ENCODE measurements at regions not wholly inside any gene's neighbourhood (a gene's known extent, or its start where the extent isn't known, plus 50 kb on each side); places are given as distances from the start of the nearest gene placed in this dataset.

DNA sequence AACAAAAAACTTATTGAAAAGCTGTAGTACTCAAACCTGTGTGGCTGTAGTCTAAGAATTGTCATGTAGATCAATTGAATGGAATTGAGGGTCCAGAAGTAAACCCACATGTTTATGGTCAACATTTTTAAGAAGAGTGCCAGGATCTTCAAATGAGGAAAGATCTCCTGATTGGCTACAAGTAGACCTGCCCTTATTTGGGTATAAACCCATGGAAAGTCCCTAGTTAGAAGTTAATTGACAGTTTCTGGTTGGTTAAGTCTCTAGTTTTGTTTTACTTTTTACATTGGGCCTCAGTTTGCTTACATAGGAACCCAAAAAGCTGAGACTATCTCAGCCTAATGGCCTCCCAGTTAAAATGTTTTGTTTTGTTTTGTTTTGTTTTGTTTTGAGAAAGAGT, 91.9 kb upstream of the RESF1 start:
- no peak for DNase-seq (ENCODE audit: low read depth)

DNA sequence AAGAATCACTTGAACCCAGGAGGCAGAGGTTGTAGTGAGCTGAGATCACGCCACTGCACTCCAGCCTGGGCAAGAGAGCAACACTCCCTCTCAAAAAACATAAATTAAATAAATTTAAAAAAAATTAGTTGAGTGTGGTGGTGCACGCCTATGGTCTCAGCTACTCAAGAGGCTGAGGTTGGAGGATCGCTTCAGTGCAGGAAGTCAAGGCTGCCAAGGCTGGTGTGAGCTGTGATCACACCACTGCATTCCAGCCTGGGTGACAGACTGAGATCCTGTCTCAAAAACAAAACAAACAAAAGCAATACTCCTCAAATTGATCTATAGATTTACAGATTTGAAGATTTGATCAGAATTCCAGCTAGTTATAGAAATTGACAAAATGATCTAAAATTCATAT, 92.7 kb upstream of the RESF1 start:
- no peak for DNase-seq (ENCODE audit: low read depth)

DNA sequence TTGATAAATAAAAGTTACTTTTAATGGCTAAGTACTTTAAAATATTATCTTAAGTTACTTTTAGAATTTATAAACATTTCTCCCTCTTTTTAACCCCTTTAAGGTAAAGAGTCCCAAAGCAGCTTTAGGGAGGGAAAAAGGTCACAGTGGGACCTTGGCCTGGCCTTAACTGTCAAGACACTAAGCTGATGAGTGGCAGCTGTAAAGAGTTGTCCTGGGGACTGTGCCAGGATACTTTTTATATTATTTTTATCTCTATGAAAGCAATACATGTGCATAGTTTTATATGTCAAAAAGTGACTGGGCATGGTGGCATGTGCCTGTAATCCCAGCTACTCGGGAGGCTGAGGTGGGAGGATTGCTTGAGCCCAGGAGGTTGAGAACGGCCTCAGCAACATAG, 94.2 kb upstream of the RESF1 start:
- no peak for DNase-seq (ENCODE audit: low read depth)

DNA sequence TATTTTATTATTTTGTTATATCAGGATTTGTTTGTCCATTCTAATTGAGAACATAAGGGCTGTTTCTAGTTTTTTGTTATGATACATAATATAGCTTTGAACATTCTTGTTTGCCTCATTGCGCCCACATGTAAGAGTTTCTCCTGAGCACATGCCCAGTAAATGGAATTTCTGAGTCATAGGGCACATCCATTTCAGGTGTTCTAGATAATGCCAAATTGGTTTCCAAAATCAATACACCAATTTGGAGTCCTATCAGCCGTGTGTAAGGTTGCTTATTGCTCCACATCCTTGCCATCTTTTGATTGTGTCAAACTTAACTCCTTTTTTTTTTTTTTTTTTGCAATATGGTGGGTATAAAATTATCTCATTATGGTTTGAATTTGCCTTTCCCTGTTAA, 97.9 kb upstream of the RESF1 start:
- DNase-seq (ENCODE audit: low read depth): no peak

DNA sequence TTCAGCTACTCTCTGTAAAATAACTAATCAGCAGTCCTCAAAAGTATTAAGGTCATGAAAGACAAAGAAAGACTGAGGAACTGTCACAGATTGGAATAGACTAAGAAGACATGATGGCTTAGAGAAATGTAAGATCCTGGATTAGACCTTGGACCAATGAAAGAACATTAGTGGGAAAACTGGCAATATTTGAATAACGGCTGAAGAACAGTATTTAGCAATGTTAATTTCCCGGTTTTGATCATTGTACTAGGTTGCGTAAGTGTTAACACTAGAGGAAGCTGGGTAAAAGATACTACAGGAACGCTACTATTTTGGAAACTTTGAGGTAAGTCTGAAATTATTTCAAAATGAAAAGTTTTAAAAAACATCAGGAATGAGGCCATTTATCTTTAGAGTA, 98.8 kb upstream of the RESF1 start:
- no peak for DNase-seq (ENCODE audit: low read depth)

DNA sequence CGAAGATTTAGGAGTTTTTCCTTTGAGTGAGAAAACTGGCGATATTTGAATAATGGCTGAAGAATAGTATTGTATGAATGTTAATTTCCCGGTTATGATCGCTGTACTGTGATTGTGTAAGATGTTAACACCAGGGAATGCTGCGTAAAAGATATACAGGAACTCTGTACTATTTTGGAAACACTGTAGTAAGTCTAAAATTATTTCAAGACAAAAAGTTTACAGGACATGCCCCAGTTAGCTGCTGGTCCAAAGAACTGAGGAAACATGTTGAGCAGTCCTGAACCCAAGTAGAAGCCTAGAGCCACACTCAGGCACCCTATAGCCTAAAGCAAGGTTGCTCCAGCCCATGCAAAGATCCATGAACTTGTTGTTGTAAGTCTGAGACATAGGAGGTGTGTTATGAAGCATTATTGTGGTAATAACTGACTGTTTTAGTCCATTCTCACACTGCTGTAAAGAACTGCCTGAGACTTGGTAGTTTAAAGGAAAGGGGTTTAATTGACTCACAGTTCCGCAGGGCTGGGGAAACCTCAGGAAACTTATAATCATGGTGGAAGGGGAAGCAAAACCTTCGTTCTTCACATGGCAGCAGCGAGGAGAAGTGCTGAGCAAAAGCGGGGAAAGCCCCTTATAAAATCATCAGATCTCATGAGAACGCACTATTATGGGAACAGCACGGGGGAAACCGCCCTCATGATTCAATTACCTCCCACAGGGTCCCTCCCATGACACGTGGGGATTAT, 99.8 kb upstream of the RESF1 start:
- no peak for DNase-seq (ENCODE audit: low read depth)

DNA sequence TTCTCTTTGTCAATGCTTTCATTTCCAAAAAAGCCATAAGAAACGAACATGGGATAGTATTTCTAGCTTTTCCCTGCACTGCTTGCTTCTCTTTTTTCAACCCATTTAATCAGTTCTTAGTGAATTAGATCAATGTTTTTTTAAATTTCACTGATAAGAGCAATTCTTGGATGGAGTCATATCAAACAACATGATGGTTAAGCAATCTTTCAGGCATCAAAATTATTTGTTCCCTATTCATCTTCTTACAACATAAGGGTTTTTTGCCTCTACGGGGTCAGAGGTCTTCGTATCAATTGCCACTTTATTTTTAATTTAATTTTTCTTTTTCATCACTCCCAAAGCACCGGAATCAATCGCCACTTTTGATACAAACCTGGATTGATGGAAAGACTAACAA, 103.8 kb upstream of the RESF1 start:
- no peak for DNase-seq (ENCODE audit: low read depth)

DNA sequence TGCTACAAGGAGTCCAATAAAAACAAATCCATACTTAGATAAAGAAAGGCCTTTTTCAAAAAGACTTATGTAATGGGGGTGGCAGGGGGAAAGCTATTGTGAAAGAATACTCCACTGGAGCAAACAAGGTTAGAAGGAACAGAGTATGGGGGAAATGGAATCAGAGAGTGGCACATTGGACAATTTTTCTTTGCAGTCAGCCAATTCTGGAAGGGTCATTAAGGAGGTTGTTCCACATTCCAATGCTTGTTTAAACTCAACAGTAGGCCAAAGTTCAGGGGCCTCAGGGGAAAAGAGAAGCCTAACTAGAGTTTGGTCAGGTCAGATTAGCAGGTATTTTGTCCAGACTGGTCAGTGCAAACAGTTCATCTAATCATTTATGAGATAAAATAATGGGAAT, 105.2 kb upstream of the RESF1 start:
- DNase-seq (ENCODE audit: low read depth): no peak

DNA sequence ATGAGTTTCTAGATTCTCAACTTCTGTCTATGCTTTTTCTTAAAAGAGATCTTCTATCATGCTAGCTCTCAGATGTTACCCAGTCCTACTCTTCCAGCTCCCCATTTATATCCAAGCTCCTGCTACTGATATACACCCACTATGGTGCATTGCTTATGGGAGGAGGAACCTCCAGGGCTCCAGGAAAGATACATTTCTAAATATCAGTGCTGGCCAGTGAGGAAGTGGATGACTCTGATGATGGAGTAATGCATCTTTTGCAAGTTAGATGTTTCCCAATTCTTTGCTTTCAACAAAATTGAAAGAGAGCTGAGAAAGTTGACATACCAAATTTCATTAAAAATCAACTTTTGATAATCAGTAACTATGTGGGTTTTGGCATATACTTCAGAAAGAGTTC, 105.7 kb upstream of the RESF1 start:
- DNase-seq (ENCODE audit: low read depth): no peak

DNA sequence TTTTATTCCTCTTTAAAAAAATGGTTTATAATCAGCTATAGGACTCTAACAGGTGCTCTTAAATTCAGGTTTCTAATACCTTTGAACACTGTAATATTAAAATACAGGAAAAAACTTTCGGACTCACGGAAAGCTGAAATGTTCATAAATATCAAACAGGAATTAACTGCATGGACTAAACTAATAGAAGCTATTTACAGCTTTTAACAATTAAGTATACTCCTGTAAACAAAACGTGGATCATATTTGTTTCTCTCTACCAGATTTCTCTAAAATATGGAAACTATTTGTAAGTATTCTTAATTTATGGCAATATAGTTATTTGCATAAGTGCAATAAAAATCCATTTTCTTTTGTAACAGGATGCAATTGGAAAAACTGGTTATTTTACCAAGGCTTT, 108.9 kb upstream of the RESF1 start:
- no peak for DNase-seq (ENCODE audit: low read depth)

DNA sequence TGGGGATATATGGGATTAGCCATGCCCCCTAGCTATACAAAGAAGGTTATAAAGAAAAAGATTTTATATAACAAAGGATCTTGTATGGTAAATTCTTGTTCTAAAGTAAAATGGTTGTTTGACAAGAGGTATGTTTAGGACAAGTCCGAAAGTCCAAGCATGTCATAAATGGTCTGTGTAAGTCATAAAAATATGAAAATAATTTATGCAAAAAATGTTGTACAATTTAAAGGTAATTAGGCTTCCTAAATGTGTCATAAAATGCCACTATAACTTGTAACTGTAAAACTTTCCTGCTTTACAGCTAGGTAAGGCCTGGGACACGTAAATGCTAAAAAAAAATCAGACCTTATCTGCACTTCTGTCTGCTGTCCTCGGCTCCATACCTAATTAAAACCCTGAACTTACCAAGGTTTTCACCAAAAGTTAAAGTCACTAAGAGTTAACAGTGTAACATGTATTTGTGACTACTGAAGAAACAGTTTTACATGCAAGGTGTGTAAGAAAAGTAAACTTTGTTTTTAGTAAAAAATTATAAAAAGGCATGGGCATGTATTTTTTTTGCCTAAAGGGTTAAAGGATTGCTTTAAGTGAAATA, 110.0 kb upstream of the RESF1 start:
- DNase-seq (ENCODE audit: low read depth): no peak

DNA sequence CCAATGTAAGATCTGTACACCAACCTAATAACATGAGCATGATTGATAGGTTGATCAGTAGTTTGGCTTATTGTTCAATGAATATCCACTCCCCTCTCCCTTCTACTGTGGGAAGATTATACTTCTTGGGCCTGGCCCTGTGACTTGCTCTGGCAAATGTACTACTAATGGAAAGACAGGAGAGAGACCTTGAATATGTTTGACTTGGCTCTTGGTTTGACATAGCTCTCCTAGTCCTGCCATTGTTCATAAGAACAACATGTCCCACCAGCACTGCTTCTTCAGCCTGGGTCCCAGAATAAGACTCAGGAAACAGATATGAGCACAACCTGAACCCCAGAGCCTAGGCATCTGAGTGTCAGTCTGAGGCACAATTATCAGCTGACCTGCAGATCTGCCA, 112.8 kb upstream of the RESF1 start:
- no peak for DNase-seq (ENCODE audit: low read depth)

DNA sequence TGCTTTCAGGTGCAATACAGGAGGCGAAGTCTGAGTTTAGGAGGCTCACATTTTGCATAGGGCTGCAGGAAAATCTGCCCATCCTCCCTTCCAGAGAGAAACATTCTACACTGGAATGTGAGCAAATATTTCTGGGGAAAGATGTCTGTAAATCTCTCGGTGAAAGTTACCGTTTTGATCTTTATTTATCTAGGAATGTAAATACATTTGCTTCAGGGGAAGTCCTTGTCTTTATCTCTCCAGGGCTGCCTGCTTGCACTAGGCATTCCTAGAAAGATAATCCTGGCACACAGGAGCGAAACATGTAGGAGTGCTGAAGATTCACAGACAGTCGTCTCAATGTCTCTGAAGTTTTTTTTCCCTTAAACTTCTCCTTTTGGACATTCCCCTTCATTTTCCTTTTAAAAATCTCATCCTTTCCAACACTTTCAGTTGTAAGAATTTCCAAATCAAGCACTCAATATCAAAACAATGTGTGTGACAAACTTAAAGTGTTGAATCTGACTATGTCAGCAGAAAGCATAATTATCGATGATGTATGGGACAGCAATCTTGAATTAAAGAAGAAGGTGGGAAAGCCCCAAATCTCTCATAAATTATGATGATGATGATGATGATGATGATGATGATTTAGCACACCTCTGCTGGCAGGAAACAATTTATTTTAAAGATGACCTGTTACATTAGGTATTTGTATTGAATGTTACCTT, 113.4 kb upstream of the RESF1 start:
- DNase-seq (ENCODE audit: low read depth): no peak

DNA sequence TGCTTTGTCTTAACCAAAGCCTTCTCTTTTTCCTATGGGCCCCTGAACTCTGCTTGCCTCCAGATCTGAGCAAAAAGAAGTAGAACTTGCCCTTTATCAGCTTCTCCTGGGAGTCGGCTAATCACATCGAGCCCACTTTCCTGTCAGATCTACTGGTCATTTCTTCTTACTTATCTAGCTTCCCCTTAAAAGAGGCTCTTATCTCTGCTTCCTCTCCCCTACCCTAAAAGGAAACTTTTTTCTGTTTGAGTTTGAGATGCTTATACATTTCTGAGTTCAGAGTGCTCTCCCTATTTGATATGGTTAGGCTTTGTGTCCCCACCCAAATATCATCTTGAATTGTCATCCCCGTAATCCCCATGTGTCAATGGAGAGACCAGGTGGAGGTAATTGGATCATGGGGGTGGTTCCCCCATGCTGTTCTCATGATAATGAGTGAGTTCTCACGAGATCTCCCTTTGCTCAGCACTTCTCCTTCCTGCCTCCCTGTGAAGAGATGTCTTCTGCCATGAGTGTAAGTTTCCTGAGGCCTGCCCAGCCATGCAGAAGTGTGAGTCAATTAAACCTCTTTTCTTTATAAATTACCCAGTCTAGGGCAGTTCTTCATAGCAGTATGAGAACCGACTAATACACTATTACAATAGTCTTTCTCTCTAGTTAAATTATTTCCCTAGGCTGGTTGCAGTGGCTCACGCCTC, 114.7 kb upstream of the AMN1 start:
- no peak for DNase-seq (ENCODE audit: low read depth)

DNA sequence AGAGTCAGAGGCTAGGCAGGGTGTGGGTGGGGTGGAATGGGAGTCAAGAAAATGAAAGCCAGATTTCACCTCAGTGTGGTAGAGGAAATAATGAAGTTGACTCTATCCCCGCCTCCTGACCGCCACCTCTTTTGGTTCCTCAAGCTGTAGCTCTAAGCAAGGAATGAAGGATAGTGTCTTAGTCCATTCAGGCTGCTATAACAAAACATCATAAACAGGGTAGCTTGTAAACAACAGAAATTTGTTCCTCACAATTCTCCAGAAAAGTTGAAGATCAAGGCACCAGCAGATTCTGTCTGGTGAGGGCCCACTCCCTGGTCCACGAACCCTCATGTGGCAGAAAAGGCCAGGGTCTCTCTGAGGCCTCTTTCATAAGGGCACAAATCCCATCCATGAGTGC, 109.1 kb upstream of the AMN1 start:
- no peak for DNase-seq (ENCODE audit: low read depth)

DNA sequence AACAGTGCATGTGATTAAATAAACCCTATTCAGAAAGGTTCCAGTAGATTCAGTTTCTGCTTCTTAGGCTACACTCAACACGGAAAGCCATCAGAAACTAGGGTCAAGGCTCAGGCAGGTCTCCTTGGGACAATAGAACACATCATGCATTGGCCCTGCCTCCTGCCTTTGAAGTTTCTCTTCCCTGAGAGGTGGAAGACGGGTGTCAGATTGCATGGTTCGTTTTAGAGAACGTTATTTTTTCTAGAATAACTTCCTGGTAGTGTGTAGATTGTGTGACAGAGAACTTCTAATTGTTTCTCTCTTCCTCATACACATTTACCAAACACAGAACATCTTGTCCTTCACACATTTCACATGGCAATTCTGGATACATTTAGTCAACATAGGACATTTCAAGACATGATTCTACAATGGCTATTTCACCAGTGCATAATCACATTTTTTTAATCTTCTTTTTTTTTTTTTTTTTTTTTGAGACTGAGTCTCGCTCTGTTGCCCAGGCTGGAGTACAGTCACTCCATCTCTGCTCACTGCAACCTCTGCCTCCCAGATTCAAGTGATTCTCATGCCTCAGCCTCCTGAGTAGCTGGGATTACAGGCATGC, 106.6 kb upstream of the AMN1 start:
- DNase-seq (ENCODE audit: low read depth): no peak

DNA sequence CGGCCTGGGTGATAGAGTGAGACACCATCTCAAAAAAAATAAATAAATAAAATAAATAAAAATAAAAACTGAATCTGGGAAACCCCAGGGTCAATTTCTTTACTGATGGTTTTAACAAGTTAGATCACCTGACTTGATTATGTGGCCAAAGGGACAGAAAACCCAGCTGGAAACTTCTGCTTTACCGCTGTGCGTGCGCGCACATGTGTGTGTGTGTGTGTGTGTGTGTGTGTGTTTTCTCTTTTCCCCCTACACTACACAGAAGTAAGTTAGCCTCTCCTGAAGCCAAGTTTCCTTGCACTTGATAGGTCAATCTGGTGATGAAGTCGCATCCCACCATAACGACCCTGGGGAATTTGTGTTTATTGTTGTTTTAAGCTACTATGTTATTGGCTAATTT, 105.3 kb upstream of the AMN1 start:
- DNase-seq (ENCODE audit: low read depth): no peak

DNA sequence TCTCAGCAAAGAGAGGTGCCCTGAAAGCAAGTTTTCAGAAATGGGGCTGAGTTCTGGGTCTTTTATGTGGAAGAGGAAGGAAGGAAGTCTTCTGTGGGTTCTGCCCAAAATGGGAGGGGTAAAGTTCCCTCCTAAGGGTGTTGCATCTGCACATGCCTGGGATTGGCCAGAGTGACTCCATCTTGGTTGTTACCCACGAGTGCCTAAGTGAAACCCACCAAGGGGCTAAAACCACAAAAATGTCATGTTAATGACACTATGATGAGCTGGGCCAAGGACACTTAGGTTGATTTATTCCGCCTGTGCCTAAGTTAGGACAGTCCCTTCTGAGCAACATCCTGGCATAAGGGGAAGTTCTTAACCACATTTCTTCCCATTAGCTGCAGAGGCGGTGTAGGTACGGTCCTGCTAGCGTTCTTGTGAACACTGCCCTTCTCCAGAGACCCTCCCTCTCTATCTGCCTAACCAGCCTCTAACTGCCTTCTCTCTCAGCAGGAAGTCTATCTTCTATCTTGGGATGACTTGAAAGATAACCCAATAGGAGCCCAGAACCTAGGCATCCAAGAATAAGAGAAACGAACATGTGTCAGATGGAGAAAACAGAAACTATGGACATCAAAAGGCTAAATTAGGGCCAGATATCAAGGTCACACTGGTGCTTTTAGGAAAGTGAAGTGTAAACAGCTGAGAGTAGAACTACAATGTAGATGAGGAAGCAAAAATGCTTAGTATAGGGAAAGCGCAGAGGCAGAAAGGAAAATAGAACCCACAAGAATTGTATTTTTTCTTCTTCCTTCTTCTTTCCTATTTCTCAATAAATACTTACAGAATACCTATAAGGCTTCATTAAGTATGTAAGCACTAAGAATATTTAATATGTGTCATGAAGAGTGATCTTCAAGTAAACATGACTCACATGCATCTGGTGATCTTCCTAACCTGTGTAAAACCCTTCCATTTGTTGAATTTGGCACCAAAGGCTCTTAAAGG, 104.2 kb upstream of the AMN1 start:
- DNase-seq (ENCODE audit: low read depth): no peak

DNA sequence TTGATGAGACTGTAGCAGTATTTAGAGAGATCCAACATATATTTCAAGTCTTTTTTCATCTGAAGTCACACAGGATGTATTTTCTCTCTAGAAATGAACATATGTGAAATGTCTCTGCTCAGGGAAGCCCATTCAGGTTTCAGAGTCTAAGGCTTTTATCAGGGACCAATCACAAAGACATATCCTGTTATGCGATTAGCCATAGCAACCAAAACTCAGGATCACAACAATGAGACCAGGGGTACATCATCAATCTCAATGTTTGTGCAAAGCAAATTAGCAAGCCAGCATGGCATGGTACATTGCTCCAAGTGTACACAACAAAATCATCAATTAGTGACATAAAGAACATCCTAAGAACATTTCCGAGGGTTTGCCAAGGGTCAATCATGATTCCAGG, 99.2 kb upstream of the AMN1 start:
- DNase-seq (ENCODE audit: low read depth): no peak

DNA sequence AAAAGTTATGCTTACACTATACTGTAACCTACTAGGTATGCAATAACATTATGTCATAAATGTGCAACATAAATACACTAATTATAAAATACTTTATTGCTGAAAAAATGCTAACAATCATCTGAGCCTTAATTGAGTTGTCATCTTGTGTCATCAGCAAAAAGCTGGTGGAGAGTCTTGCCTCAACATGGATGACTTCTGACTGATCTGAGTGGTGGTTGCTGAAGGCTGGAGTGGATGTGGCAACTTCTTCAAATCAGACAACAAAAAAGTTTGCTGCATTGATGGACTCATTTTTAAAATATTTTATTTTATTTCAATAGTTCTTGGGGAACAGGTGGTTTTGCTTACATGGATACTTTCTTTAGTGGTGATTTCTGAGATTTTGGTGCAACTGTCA, 93.9 kb upstream of the AMN1 start:
- DNase-seq (ENCODE audit: low read depth): no peak

DNA sequence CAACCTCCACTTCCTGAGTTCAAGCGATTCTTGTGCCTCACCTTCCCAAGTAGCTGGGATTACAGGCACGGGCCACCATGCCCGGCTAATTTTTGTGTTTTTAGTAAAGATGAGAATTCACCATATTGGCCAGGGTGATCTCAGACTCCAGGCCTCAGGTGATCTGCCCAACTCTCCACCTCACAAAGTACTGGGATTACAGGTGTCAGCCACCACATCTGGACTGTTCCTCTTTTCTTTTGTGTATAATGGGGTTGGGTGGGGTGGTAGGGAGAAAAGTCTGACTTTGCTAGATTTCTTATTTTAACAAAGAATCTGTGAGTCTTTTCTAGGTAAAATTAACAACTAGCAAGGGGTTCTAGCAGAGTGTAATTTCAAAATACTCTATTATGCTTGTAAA, 92.7 kb upstream of the AMN1 start:
- DNase-seq (ENCODE audit: low read depth): no peak
